ENCODE measurements at regions not wholly inside any gene's neighbourhood (a gene's known extent, or its start where the extent isn't known, plus 50 kb on each side); places are given as distances from the start of the nearest gene placed in this dataset.

GRCh38 chr14:98428483-98428994 is 843.5 kb downstream of the BCL11B start (continued):
- TF ChIP-seq ATF2 (tag by site-specific recombination; IDR thresholded peaks at IDR 0.05; ENCODE audit: low read depth) (no peak), ZNF555 (tag by site-specific recombination; conservative IDR thresholded peaks at IDR 0.05) (no peak), ZBTB44 (tag by site-specific recombination; IDR thresholded peaks at IDR 0.05) (no peak), ZNF837 (tag by site-specific recombination; IDR thresholded peaks at IDR 0.05) (no peak), ZNF112 (tag by site-specific recombination; IDR thresholded peaks at IDR 0.05) (no peak), ZNF747 (tag by site-specific recombination; IDR thresholded peaks at IDR 0.05) (no peak), ZNF558 (tag by site-specific recombination; IDR thresholded peaks at IDR 0.05) (no peak), ZBTB6 (tag by site-specific recombination; IDR thresholded peaks at IDR 0.05) (no peak)

- H3K27ac ChIP-seq (ENCODE audit: extremely low read depth, low read depth, low read length), result no peak overlapping the region
- no peak overlapping the region for H3K4me3 ChIP-seq (ENCODE audit: low read depth, low read length)
- POLR2A ChIA-PET, result no interaction called here
- TF ChIP-seq KLF17 (tag by site-specific recombination; IDR thresholded peaks at IDR 0.05) (no peak), GFI1B (tag by site-specific recombination; IDR thresholded peaks at IDR 0.05) (no peak), ZNF707 (tag by site-specific recombination; IDR thresholded peaks at IDR 0.05) (no peak), OSR2 (tag by site-specific recombination; IDR thresholded peaks at IDR 0.05) (no peak), ZNF48 (tag by site-specific recombination; IDR thresholded peaks at IDR 0.05) (no peak), HIC1 (tag by site-specific recombination; IDR thresholded peaks at IDR 0.05) (no peak), ZSCAN16 (tag by site-specific recombination; IDR thresholded peaks at IDR 0.05) (no peak), ZNF175 (tag by site-specific recombination; IDR thresholded peaks at IDR 0.05) (no peak), SCRT1 (tag by site-specific recombination; IDR thresholded peaks at IDR 0.05; ENCODE audit: borderline replicate concordance) (no peak), GLIS2 (tag by site-specific recombination; IDR thresholded peaks at IDR 0.05) (no peak), ZNF121 (tag by site-specific recombination; IDR thresholded peaks at IDR 0.05) (no peak)
- CTCF ChIA-PET, result no interaction called here
- H3K9me3 ChIP-seq (ENCODE audit: control insufficient read depth, insufficient read depth, low read depth, low read length), result no peaks in the 10 kb centered on the region; the same call in 1 of the 2 replicates
- H3K36me3 ChIP-seq (ENCODE audit: control insufficient read depth in 2 of 2, insufficient read depth in 1 of 2, low read length in 2 of 2), result no peaks in the 10 kb centered on the region
- no peaks in the 10 kb centered on the region for H3K4me1 ChIP-seq (ENCODE audit: control insufficient read depth, insufficient read depth, low read length)
These were observed 838.6 kb downstream of the BCL11B start for GRCh38 chr14:98433436-98433835.
